GM12878 (cell line): ENCODE measurements at regions not wholly inside any gene's neighbourhood (a gene's known extent, or its start where the extent isn't known, plus 50 kb on each side); places are given as distances from the start of the nearest gene placed in this dataset.

Experiments used
- BACH1 ChIP-seq: fragments of 450-650 bp; IDR thresholded peaks from 2 replicates; pipeline ENCODE4 v1.6.1; 2017; ENCODE audit warnings: mild to moderate bottlenecking, borderline replicate concordance
- BHLHE40 ChIP-seq, 2 experiments: fragments of 450-650 bp in 1 of 2; IDR thresholded peaks; 2 replicates each; pipeline ENCODE4 v1.6.1; 2011 to 2017; ENCODE audit warnings: low read depth in 2 of 2, borderline replicate concordance in 1 of 2, improper control_type of control experiment in 1 of 2, low read length in 1 of 2, mild to moderate bottlenecking in 1 of 2
- CEBPB ChIP-seq, 2 experiments: fragments of 150-350 bp in 1 of 2; IDR thresholded peaks; 2 replicates each; pipeline ENCODE4 v1.6.1; 2012 to 2014; ENCODE audit warnings: low read depth in 2 of 2, low read length in 2 of 2, borderline replicate concordance in 1 of 2, inconsistent platforms in 1 of 2
- CREM ChIP-seq: IDR thresholded peaks from 2 replicates; pipeline ENCODE4 v1.6.1; 2014; ENCODE audit warnings: antibody characterized with exemption, low read depth
- CTCF ChIP-seq, 3 experiments: IDR thresholded peaks in 2 of 3; conservative IDR thresholded peaks in 1 of 3; 2 replicates each; pipeline ENCODE4 v1.5.1; 2011; ENCODE audit warnings: low read depth in 3 of 3, low read length in 3 of 3, mild to moderate bottlenecking in 3 of 3, control low read depth in 2 of 3, moderate library complexity in 2 of 3, inconsistent platforms in 1 of 3, mixed read lengths in 1 of 3; ENCODE audit not compliant: control insufficient read depth in 2 of 3, insufficient read depth in 1 of 3; ENCODE audit errors: extremely low read depth in 1 of 3
- MYB ChIP-seq: fragments of 150-350 bp; IDR thresholded peaks from 2 replicates; pipeline ENCODE4 v1.6.1; 2014; ENCODE audit warnings: mild to moderate bottlenecking, low read depth, low read length, borderline replicate concordance
- RBBP5 ChIP-seq: fragments of 200-600 bp; sonication (generic); conservative IDR thresholded peaks from 2 replicates; pipeline ENCODE4 v1.6.1; 2016
- ZZZ3 ChIP-seq: IDR thresholded peaks from 2 replicates; pipeline ENCODE4 v1.6.1; 2011; ENCODE audit warnings: low read depth; ENCODE audit not compliant: control insufficient read depth, insufficient read length
- TF ChIP-seq, protein P1 (sequence below): IDR thresholded peaks from 2 replicates; pipeline ENCODE4 v1.6.1; 2011; ENCODE audit warnings: borderline replicate concordance, low read depth, mild to moderate bottlenecking, moderate library complexity, low read length; ENCODE audit not compliant: insufficient read depth, poor library complexity, severe bottlenecking
- TF ChIP-seq, protein P2 (sequence below): IDR thresholded peaks from 2 replicates; pipeline ENCODE4 v1.6.1; 2012; ENCODE audit warnings: low read depth, low read length, improper control_type of control experiment
- TF ChIP-seq, protein P3 (sequence below): IDR thresholded peaks from 2 replicates; pipeline ENCODE4 v1.6.1; 2012; ENCODE audit warnings: low read length, inconsistent platforms

GRCh38 chr3:168266335-168266734 is 170.6 kb upstream of the GOLIM4 start:
- TF ChIP-seq, protein P1, sequence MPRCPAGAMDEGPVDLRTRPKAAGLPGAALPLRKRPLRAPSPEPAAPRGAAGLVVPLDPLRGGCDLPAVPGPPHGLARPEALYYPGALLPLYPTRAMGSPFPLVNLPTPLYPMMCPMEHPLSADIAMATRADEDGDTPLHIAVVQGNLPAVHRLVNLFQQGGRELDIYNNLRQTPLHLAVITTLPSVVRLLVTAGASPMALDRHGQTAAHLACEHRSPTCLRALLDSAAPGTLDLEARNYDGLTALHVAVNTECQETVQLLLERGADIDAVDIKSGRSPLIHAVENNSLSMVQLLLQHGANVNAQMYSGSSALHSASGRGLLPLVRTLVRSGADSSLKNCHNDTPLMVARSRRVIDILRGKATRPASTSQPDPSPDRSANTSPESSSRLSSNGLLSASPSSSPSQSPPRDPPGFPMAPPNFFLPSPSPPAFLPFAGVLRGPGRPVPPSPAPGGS, result no peak
- no peak for TF ChIP-seq CEBPB (IDR thresholded peaks at IDR 0.05; ENCODE audit: borderline replicate concordance in 1 of 2, low read depth in 2 of 2, low read length in 2 of 2)
- TF ChIP-seq, protein P2, sequence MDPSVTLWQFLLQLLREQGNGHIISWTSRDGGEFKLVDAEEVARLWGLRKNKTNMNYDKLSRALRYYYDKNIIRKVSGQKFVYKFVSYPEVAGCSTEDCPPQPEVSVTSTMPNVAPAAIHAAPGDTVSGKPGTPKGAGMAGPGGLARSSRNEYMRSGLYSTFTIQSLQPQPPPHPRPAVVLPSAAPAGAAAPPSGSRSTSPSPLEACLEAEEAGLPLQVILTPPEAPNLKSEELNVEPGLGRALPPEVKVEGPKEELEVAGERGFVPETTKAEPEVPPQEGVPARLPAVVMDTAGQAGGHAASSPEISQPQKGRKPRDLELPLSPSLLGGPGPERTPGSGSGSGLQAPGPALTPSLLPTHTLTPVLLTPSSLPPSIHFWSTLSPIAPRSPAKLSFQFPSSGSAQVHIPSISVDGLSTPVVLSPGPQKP, result no peak
- TF ChIP-seq ZZZ3, result no peak
- no peak for TF ChIP-seq CTCF (IDR thresholded peaks at IDR 0.05 in 2 of 3, conservative IDR thresholded peaks at IDR 0.05 in 1 of 3; ENCODE audit: control insufficient read depth in 2 of 3, extremely low read depth in 1 of 3, insufficient read depth in 1 of 3, low read depth in 3 of 3, low read length in 3 of 3)
- TF ChIP-seq BHLHE40 (IDR thresholded peaks at IDR 0.05; ENCODE audit: borderline replicate concordance in 1 of 2, low read depth in 2 of 2, low read length in 1 of 2), result no peak
- TF ChIP-seq, protein P3, sequence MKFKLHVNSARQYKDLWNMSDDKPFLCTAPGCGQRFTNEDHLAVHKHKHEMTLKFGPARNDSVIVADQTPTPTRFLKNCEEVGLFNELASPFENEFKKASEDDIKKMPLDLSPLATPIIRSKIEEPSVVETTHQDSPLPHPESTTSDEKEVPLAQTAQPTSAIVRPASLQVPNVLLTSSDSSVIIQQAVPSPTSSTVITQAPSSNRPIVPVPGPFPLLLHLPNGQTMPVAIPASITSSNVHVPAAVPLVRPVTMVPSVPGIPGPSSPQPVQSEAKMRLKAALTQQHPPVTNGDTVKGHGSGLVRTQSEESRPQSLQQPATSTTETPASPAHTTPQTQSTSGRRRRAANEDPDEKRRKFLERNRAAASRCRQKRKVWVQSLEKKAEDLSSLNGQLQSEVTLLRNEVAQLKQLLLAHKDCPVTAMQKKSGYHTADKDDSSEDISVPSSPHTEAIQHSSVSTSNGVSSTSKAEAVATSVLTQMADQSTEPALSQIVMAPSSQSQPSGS, result no peak
- no peak for TF ChIP-seq CREM
- TF ChIP-seq RBBP5, result no peak
- no peak for TF ChIP-seq MYB
- no peak for TF ChIP-seq BACH1
